ENCODE measurements at regions not wholly inside any gene's neighbourhood (a gene's known extent, or its start where the extent isn't known, plus 50 kb on each side); places are given as distances from the start of the nearest gene placed in this dataset.
"Not testable (repeated sequence)": the region's sequence is repeated elsewhere in the genome, so short reads cannot be mapped to it uniquely, and the experiment has no call there.

GRCh38 chr14:106717544-106717943 lies 1191.2 kb downstream of the TMEM121 start:
- not testable (repeated sequence) for DNase-seq

GRCh38 chr14:106719880-106720279 lies 1193.5 kb downstream of the TMEM121 start:
- DNase-seq = not testable (repeated sequence)

GRCh38 chr14:106721926-106722325 lies 1195.5 kb downstream of the TMEM121 start:
- not testable (repeated sequence) for DNase-seq

- peak; percentile 22 for DNase-seq
These were observed 1196.7 kb downstream of the TMEM121 start for GRCh38 chr14:106722813-106723687.

GRCh38 chr14:106727962-106728361 lies 1201.6 kb downstream of the TMEM121 start:
- DNase-seq = not testable (repeated sequence)

GRCh38 chr14:106728611-106729010 lies 1202.2 kb downstream of the TMEM121 start:
- DNase-seq = no peak

- DNase-seq = no peak
These were observed 1203.2 kb downstream of the TMEM121 start for GRCh38 chr14:106729551-106729950.

GRCh38 chr14:106733771-106734170 lies 1207.4 kb downstream of the TMEM121 start:
- DNase-seq = no peak

- no peak for DNase-seq
These were observed 1210.6 kb downstream of the TMEM121 start for GRCh38 chr14:106737021-106737420.

GRCh38 chr14:106738075-106738474 lies 1211.7 kb downstream of the TMEM121 start:
- DNase-seq = no peak

GRCh38 chr14:106738598-106739258 lies 1212.3 kb downstream of the TMEM121 start:
- not testable (repeated sequence) for DNase-seq

GRCh38 chr14:106741086-106741827 lies 1214.9 kb downstream of the TMEM121 start:
- not testable (repeated sequence) for DNase-seq

- DNase-seq = not testable (repeated sequence)
These were observed 1218.8 kb downstream of the TMEM121 start for GRCh38 chr14:106745016-106745767.

GRCh38 chr14:106750089-106750488 lies 1223.7 kb downstream of the TMEM121 start:
- DNase-seq = not testable (repeated sequence)

- not testable (repeated sequence) for DNase-seq
These were observed 1227.4 kb downstream of the TMEM121 start for GRCh38 chr14:106753751-106754150.

- DNase-seq = not testable (repeated sequence)
These were observed 1231.1 kb downstream of the TMEM121 start for GRCh38 chr14:106757444-106757843.

GRCh38 chr14:106761886-106762816 lies 1235.8 kb downstream of the TMEM121 start:
- not testable (repeated sequence) for DNase-seq

GRCh38 chr14:106764968-106765369 lies 1238.6 kb downstream of the TMEM121 start:
- not testable (repeated sequence) for DNase-seq

- DNase-seq = no peak
These were observed 1239.8 kb downstream of the TMEM121 start for GRCh38 chr14:106766145-106766544.

GRCh38 chr14:106766551-106767277 lies 1240.3 kb downstream of the TMEM121 start:
- peak; percentile 51 for DNase-seq

All from GF-D8 (cell line).